HEK293 (cell line): ENCODE measurements at regions not wholly inside any gene's neighbourhood (a gene's known extent, or its start where the extent isn't known, plus 50 kb on each side); places are given as distances from the start of the nearest gene placed in this dataset.

Experiments
- CTCF ChIA-PET: fragments of 350-600 bp; formaldehyde crosslinking; extraction: SDS; loops from one replicate; lab custom pipeline; 2021; ENCODE audit warnings: antibody characterized with exemption; lab: Yijun Ruan, JAX
- POLR2A ChIA-PET: fragments of 300-600 bp; formaldehyde crosslinking; extraction: SDS; loops from one replicate; lab custom pipeline; 2020; ENCODE audit warnings: antibody characterized with exemption, inconsistent platforms; lab: Yijun Ruan, JAX
- H3K27ac ChIP-seq: fragments of 200-500 bp; sonication (Bioruptor generic); 2 replicates; pipeline ENCODE4 v1.5.1; 2014; ENCODE audit warnings: low read depth, low read length, control low read depth, inconsistent platforms; ENCODE audit errors: extremely low read depth
- H3K36me3 ChIP-seq, 2 experiments: fragments of 200-500 bp in 1 of 2; sonication (Bioruptor generic) in 1 of 2; 1 replicate in 1 of 2; 2 replicates in 1 of 2; pipeline ENCODE4 v1.5.1; 2014 to 2017; ENCODE audit warnings: inconsistent platforms in 2 of 2, low read length in 2 of 2; ENCODE audit not compliant: control insufficient read depth in 2 of 2, insufficient read depth in 1 of 2
- H3K4me1 ChIP-seq: fragments of 200-500 bp; sonication (Bioruptor generic); 2 replicates; pipeline ENCODE4 v1.5.1; 2014; ENCODE audit warnings: mild to moderate bottlenecking, low read length, inconsistent platforms; ENCODE audit not compliant: control insufficient read depth, insufficient read depth
- H3K4me3 ChIP-seq: 2 replicates; pipeline ENCODE4 v1.5.1; 2011; ENCODE audit warnings: low read depth, mild to moderate bottlenecking, control low read depth, low read length, moderate library complexity
- H3K9me3 ChIP-seq: fragments of 200-500 bp; sonication (Bioruptor generic); 2 replicates; pipeline ENCODE4 v1.5.1; 2014; ENCODE audit warnings: low read depth, low read length, inconsistent platforms; ENCODE audit not compliant: control insufficient read depth, insufficient read depth
- BCL11B ChIP-seq: fragments of 450-650 bp; formaldehyde crosslinking; IDR thresholded peaks from 2 replicates; pipeline ENCODE4 v1.5.1; 2016; ENCODE audit warnings: low read depth, missing biosample characterization, missing genetic modification characterization
- FEZF1 ChIP-seq: fragments of 450-650 bp; formaldehyde crosslinking; IDR thresholded peaks from 2 replicates; pipeline ENCODE4 v1.5.1; 2016; ENCODE audit warnings: missing biosample characterization, missing genetic modification characterization
- GLIS1 ChIP-seq: fragments of 450-650 bp; formaldehyde crosslinking; IDR thresholded peaks from 2 replicates; pipeline ENCODE4 v1.5.1; 2016; ENCODE audit warnings: missing biosample characterization, missing genetic modification characterization
- HOXA7 ChIP-seq: sonication (generic); formaldehyde crosslinking; IDR thresholded peaks from 2 replicates; pipeline ENCODE4 v1.8.1; 2022; ENCODE audit warnings: missing genetic modification reagents, borderline replicate concordance
- HOXC10 ChIP-seq: sonication (generic); formaldehyde crosslinking; IDR thresholded peaks from 2 replicates; pipeline ENCODE4 v1.8.1; 2023; ENCODE audit warnings: mild to moderate bottlenecking, missing genetic modification reagents
- RBAK ChIP-seq: fragments of 450-650 bp; formaldehyde crosslinking; IDR thresholded peaks from 2 replicates; pipeline ENCODE4 v1.5.1; 2016; ENCODE audit warnings: missing biosample characterization, missing genetic modification characterization
- ZEB2 ChIP-seq: fragments of 450-650 bp; formaldehyde crosslinking; IDR thresholded peaks from 2 replicates; pipeline ENCODE4 v1.5.1; 2016; ENCODE audit warnings: missing biosample characterization, missing genetic modification characterization
- ZIC2 ChIP-seq: fragments of 450-650 bp; formaldehyde crosslinking; IDR thresholded peaks from 2 replicates; pipeline ENCODE4 v1.5.1; 2016; ENCODE audit warnings: missing biosample characterization, missing genetic modification characterization
- ZNF10 ChIP-seq: fragments of 450-650 bp; formaldehyde crosslinking; IDR thresholded peaks from 2 replicates; pipeline ENCODE4 v1.5.1; 2017; ENCODE audit warnings: missing biosample characterization, missing genetic modification characterization
- ZNF132 ChIP-seq: fragments of 450-650 bp; formaldehyde crosslinking; IDR thresholded peaks from 2 replicates; pipeline ENCODE4 v1.5.1; 2017; ENCODE audit warnings: missing biosample characterization, missing genetic modification characterization, borderline replicate concordance
- ZNF146 ChIP-seq: fragments of 450-650 bp; formaldehyde crosslinking; IDR thresholded peaks from 2 replicates; pipeline ENCODE4 v1.5.1; 2016; ENCODE audit warnings: missing biosample characterization, missing genetic modification characterization
- ZNF202 ChIP-seq: fragments of 450-650 bp; formaldehyde crosslinking; IDR thresholded peaks from 2 replicates; pipeline ENCODE4 v1.5.1; 2016; ENCODE audit warnings: missing biosample characterization, missing genetic modification characterization, borderline replicate concordance
- ZNF211 ChIP-seq: fragments of 450-650 bp; formaldehyde crosslinking; IDR thresholded peaks from 2 replicates; pipeline ENCODE4 v1.5.1; 2016; ENCODE audit warnings: low read depth, missing biosample characterization, missing genetic modification characterization
- ZNF341 ChIP-seq: fragments of 450-650 bp; formaldehyde crosslinking; IDR thresholded peaks from 2 replicates; pipeline ENCODE4; 2016; ENCODE audit warnings: low read depth, missing biosample characterization, missing genetic modification characterization
- ZNF558 ChIP-seq: fragments of 450-650 bp; formaldehyde crosslinking; IDR thresholded peaks from 2 replicates; pipeline ENCODE4 v1.5.1; 2016; ENCODE audit warnings: missing biosample characterization, missing genetic modification characterization
- ZNF560 ChIP-seq: fragments of 450-650 bp; formaldehyde crosslinking; IDR thresholded peaks from 2 replicates; pipeline ENCODE4 v1.5.1; 2017; ENCODE audit warnings: missing biosample characterization, missing genetic modification characterization, borderline replicate concordance
- ZNF621 ChIP-seq: fragments of 450-650 bp; formaldehyde crosslinking; IDR thresholded peaks from 2 replicates; pipeline ENCODE4 v1.5.1; 2017; ENCODE audit warnings: missing biosample characterization, missing genetic modification characterization
- ZNF624 ChIP-seq: fragments of 450-650 bp; formaldehyde crosslinking; IDR thresholded peaks from 2 replicates; pipeline ENCODE4 v1.5.1; 2017; ENCODE audit warnings: missing biosample characterization, missing genetic modification characterization
- ZNF626 ChIP-seq: fragments of 450-650 bp; sonication (Bioruptor Pico); formaldehyde crosslinking; IDR thresholded peaks from 2 replicates; pipeline ENCODE4 v1.5.1; 2018; ENCODE audit warnings: missing biosample characterization, missing genetic modification characterization, inconsistent platforms
- ZNF747 ChIP-seq: fragments of 450-650 bp; formaldehyde crosslinking; IDR thresholded peaks from 2 replicates; pipeline ENCODE4 v1.5.1; 2016; ENCODE audit warnings: missing biosample characterization, missing genetic modification characterization
- ZNF768 ChIP-seq: fragments of 450-650 bp; formaldehyde crosslinking; IDR thresholded peaks from 2 replicates; pipeline ENCODE4 v1.5.1; 2018; ENCODE audit warnings: missing biosample characterization, mild to moderate bottlenecking, missing genetic modification characterization
- TF ChIP-seq, protein P1 (sequence below): fragments of 450-650 bp; formaldehyde crosslinking; IDR thresholded peaks from 2 replicates; pipeline ENCODE4 v1.5.1; 2017; ENCODE audit warnings: missing biosample characterization, missing genetic modification characterization
- TF ChIP-seq, protein P2 (sequence below): fragments of 450-650 bp; formaldehyde crosslinking; IDR thresholded peaks from 2 replicates; pipeline ENCODE4 v1.5.1; 2016; ENCODE audit warnings: missing biosample characterization, missing genetic modification characterization
- TF ChIP-seq, protein P3 (sequence below): fragments of 450-650 bp; formaldehyde crosslinking; IDR thresholded peaks from 2 replicates; pipeline ENCODE4 v1.5.1; 2016; ENCODE audit warnings: missing biosample characterization, missing genetic modification characterization

DNA sequence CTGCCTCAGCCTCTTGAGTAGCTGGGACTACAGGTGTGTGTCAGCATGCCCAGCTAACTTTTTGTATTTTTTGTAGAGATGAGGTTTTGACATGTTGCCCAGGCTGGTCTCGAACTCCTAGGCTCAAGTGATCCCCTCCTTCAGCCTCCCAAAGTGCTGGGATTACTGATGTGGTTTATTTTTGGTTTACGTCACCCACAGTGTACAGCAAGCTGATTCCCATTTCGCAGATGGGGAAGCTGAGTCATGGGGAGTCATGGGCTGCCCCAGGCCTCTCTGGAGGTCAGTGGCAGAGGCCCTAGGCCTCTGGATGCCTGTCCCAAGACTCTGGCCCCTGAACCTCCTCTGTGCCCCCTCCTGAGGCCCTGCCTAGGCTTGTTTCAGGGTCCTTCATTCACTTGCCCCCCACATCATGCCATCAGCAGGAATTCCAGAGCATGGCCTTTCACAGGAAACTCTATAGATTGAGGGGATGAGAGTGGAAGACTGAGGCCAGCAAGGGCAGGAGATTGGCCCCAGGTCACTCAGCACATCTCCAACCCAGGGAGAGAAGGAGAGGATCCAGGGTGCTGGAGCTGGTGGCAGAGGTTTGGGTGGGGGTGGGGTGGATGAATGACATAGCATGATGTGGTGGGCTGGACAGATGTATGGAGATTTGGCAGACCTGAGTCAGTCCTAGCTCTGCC is 266.0 kb downstream of the PTPRU start:
- POLR2A ChIA-PET: no interaction called here
- Histone ChIP-seq H3K4me3 (no peak overlapping the region), H3K36me3 (no peaks in the 10 kb centered on the region), H3K4me1 (no peaks in the 10 kb centered on the region), H3K27ac (no peak overlapping the region), H3K9me3 (no peaks in the 10 kb centered on the region)
- TF ChIP-seq, protein P1, sequence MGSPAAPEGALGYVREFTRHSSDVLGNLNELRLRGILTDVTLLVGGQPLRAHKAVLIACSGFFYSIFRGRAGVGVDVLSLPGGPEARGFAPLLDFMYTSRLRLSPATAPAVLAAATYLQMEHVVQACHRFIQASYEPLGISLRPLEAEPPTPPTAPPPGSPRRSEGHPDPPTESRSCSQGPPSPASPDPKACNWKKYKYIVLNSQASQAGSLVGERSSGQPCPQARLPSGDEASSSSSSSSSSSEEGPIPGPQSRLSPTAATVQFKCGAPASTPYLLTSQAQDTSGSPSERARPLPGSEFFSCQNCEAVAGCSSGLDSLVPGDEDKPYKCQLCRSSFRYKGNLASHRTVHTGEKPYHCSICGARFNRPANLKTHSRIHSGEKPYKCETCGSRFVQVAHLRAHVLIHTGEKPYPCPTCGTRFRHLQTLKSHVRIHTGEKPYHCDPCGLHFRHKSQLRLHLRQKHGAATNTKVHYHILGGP (tag by site-specific recombination): no peak
- TF ChIP-seq ZNF768 (tag by site-specific recombination) (no peak), ZNF211 (tag by site-specific recombination) (no peak), ZNF626 (tag by site-specific recombination) (no peak), ZIC2 (tag by site-specific recombination) (no peak), ZNF132 (no peak), ZNF341 (tag by site-specific recombination) (no peak), HOXA7 (CRISPR knock-in tag) (no peak), ZNF202 (no peak), ZEB2 (tag by site-specific recombination) (no peak), ZNF747 (tag by site-specific recombination) (no peak), ZNF558 (no peak), ZNF621 (tag by site-specific recombination) (no peak), HOXC10 (CRISPR knock-in tag) (no peak), FEZF1 (tag by site-specific recombination) (no peak)
- TF ChIP-seq, protein P2, sequence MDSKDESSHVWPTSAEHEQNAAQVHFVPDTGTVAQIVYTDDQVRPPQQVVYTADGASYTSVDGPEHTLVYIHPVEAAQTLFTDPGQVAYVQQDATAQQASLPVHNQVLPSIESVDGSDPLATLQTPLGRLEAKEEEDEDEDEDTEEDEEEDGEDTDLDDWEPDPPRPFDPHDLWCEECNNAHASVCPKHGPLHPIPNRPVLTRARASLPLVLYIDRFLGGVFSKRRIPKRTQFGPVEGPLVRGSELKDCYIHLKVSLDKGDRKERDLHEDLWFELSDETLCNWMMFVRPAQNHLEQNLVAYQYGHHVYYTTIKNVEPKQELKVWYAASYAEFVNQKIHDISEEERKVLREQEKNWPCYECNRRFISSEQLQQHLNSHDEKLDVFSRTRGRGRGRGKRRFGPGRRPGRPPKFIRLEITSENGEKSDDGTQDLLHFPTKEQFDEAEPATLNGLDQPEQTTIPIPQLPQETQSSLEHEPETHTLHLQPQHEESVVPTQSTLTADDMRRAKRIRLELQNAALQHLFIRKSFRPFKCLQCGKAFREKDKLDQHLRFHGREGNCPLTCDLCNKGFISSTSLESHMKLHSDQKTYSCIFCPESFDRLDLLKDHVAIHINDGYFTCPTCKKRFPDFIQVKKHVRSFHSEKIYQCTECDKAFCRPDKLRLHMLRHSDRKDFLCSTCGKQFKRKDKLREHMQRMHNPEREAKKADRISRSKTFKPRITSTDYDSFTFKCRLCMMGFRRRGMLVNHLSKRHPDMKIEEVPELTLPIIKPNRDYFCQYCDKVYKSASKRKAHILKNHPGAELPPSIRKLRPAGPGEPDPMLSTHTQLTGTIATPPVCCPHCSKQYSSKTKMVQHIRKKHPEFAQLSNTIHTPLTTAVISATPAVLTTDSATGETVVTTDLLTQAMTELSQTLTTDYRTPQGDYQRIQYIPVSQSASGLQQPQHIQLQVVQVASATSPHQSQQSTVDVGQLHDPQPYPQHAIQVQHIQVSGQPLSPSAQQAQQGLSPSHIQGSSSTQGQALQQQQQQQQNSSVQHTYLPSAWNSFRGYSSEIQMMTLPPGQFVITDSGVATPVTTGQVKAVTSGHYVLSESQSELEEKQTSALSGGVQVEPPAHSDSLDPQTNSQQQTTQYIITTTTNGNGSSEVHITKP (tag by site-specific recombination): no peak
- CTCF ChIA-PET: interaction anchor here (0.6 kb wide), 1 partner anchor 878 kb away, joined by 4 read pairs; no protein-coding TSS in a partner anchor

DNA sequence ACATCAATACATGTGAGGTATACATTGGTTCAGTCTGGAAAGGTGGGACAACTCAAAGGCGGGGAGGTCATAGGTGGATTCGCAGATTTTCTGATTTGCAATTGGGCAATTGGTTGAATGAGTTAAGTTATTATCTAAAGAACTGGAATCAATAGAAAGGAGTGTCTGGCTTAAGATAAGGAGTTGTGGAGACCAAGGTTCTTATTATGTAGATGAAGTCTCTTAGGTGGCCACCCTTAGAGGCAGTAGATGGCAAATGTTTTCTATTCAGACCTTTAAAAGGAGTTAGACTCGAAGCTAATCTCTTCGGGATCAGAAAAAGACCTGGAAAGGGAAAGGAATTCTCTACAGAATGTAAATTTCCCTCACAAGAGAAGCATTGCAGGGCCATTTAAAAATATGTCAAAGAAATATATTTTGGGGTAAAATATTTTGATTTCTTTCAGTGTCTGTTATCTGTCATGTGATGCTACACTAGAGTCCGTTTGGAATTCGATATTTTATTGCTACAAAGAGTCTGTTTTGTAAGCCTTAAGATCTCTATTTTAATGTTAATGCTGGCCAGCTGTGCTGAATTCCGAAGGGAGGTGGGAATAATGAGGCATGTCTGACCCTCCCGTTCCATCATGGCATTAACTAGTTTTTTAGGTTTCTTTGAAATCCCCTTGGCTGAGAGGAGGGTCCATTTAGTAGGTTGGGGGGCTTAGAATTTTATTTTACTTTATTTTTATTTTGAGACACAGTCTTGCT is 265.1 kb downstream of the PTPRU start:
- POLR2A ChIA-PET: no interaction called here

More for the DNA sequence above, 265.1 kb downstream of the PTPRU start:
- Histone ChIP-seq H3K36me3 (no peaks in the 10 kb centered on the region), H3K9me3 (no peaks in the 10 kb centered on the region), H3K4me1 (no peaks in the 10 kb centered on the region), H3K27ac (no peak overlapping the region), H3K4me3 (no peak overlapping the region)
- CTCF ChIA-PET: no interaction called here
- no peak for TF ChIP-seq RBAK
- TF ChIP-seq ZNF146 (tag by site-specific recombination): no peak
- TF ChIP-seq ZNF560: no peak
- TF ChIP-seq, protein P1 (tag by site-specific recombination): no peak
- no peak for TF ChIP-seq ZNF10 (tag by site-specific recombination)
- no peak for TF ChIP-seq GLIS1 (tag by site-specific recombination)
- TF ChIP-seq BCL11B (tag by site-specific recombination): no peak
- TF ChIP-seq, protein P3, sequence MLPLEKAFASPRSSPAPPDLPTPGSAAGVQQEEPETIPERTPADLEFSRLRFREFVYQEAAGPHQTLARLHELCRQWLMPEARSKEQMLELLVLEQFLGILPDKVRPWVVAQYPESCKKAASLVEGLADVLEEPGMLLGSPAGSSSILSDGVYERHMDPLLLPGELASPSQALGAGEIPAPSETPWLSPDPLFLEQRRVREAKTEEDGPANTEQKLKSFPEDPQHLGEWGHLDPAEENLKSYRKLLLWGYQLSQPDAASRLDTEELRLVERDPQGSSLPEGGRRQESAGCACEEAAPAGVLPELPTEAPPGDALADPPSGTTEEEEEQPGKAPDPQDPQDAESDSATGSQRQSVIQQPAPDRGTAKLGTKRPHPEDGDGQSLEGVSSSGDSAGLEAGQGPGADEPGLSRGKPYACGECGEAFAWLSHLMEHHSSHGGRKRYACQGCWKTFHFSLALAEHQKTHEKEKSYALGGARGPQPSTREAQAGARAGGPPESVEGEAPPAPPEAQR (tag by site-specific recombination): no peak
- TF ChIP-seq ZNF624 (tag by site-specific recombination): no peak
